Stromal cell of bone marrow (primary cell): ENCODE measurements at regions not wholly inside any gene's neighbourhood (a gene's known extent, or its start where the extent isn't known, plus 50 kb on each side); places are given as distances from the start of the nearest gene placed in this dataset.
"Not testable (repeated sequence)": the region's sequence is repeated elsewhere in the genome, so short reads cannot be mapped to it uniquely, and the experiment has no call there.

Experiments used
- DNase-seq: peaks from one replicate; pipeline ENCODE4 v3.0.0-alpha.2; 2012; ENCODE audit warnings: low read depth

DNA sequence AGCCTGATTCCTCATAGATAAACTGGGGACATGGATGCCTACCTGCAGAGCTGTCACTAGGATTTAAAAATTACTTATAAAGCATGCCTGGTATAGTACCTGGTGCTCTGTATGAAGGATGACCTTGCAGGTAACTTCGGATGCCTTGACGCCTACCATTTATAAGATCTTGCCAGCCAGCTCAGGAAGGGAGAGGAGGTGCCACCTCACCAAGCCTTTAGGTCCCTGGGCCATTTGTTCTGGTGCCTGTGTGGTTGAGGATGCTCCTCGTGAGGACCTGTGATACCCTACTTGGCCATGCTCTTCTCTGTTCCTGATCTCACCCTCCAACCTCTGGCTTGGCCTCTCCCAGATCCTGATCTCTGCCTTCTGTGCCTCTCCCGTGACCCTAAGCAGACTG, 85.2 kb downstream of the FDX1 start:
- no peak for DNase-seq

DNA sequence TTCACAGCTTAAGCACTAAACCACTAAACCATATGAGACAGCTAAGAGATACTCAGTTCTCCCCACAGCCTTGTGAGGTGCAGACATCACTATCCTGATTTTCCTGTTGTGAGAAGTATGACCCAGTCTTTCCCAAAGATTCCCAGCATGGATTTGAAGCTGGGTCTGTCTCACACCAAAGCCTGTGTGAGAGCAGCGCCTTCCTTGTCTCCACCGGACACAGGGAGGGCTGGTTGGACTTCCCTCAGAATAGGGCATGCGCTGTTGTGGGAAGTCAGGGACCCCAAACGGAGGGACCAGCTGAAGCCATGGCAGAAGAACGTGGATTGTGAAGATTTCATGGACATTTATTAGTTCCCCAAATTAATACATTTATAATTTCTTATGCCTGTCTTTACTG, 87.6 kb downstream of the FDX1 start:
- not testable (repeated sequence) for DNase-seq

GRCh38 chr11:110518809-110519514, 89.2 kb downstream of the FDX1 start:
- DNase-seq, result no peak

DNA sequence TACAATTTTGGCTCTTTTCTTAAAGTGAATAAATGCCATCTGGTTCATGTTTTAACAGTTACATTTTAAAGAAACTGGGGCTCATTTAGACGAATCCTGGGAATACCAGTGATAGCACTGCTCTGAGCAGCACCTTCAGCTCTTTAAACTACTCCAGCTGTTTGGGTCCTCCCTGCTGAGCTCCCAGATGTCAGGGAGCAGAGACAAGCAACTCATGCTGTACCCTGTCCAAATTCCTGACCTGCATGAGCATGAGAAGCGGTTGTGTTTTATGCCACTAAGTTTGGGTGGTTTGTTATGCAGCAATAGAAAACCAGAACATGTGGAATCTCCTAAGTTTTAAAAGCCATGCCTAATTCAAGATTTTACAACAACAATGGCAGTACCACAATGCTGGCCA, 90.0 kb downstream of the FDX1 start:
- no peak for DNase-seq

DNA sequence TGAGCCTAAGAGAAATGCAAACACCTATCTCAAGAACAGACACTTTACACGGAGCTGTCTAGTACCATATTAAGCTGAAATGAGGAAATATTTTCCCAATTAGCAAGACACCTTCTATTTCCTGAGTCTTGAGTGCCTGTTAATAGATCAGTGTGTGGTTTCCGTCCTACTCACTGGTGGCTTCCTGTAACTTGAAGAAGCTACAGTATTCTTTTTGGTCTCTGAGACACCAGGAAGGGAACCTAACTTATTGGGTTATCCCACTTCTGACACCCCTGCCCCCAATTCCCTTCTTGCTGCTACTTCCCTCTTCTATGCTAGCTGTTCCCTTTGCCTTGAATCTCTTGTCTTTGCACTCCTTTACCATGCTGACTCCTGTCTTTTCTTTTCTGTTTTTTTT, 92.7 kb downstream of the FDX1 start:
- DNase-seq, result no peak

DNA sequence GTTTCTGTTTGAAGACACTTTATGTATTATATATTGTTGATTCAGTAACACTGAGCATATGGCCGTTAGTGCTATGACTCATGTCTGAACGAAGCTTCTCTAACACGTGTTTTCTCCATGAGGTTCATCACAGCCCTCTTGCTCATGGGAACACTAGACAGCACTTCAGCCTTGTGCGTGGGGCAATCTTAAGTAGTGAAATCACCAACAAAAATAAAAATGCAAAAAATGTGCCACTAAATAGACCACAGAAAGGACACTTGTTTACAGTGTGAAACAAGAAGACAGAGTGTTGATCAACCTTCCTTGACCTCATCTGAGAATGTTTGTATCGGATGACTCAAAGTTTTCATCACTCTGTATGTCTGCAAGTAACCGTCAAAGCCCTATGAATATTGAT, 94.5 kb downstream of the FDX1 start:
- DNase-seq, result peak; percentile 57

- peak; percentile 91 for DNase-seq
Measured at GRCh38 chr11:110525883-110526282, 96.1 kb downstream of the FDX1 start.

- no peak for DNase-seq
Measured at GRCh38 chr11:110526323-110526722, 96.6 kb downstream of the FDX1 start.
